HL-60 (cell line): ENCODE measurements at regions not wholly inside any gene's neighbourhood (a gene's known extent, or its start where the extent isn't known, plus 50 kb on each side); places are given as distances from the start of the nearest gene placed in this dataset.

Experiments
- GABPA ChIP-seq: IDR thresholded peaks from 2 replicates; pipeline ENCODE4 v1.6.1; 2012; ENCODE audit warnings: low read depth
- POLR2AphosphoS5 ChIP-seq: IDR thresholded peaks from 2 replicates; pipeline ENCODE4 v1.6.1; 2012; ENCODE audit warnings: low read depth
- TF ChIP-seq, protein P1 (sequence below): IDR thresholded peaks from one replicate; pipeline ENCODE4 v1.5.1; 2011; ENCODE audit warnings: low read length, control low read depth, inconsistent platforms; ENCODE audit not compliant: insufficient read depth

- TF ChIP-seq, protein P1, sequence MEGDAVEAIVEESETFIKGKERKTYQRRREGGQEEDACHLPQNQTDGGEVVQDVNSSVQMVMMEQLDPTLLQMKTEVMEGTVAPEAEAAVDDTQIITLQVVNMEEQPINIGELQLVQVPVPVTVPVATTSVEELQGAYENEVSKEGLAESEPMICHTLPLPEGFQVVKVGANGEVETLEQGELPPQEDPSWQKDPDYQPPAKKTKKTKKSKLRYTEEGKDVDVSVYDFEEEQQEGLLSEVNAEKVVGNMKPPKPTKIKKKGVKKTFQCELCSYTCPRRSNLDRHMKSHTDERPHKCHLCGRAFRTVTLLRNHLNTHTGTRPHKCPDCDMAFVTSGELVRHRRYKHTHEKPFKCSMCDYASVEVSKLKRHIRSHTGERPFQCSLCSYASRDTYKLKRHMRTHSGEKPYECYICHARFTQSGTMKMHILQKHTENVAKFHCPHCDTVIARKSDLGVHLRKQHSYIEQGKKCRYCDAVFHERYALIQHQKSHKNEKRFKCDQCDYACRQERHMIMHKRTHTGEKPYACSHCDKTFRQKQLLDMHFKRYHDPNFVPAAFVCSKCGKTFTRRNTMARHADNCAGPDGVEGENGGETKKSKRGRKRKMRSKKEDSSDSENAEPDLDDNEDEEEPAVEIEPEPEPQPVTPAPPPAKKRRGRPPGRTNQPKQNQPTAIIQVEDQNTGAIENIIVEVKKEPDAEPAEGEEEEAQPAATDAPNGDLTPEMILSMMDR = no peak
- TF ChIP-seq GABPA (no peak), POLR2AphosphoS5 (no peak)
These were observed 461.2 kb upstream of the MBL2 start for GRCh38 chr10:53233749-53234148.
